Omental fat pad (tissue), 3 donors: ENCODE measurements at regions not wholly inside any gene's neighbourhood (a gene's known extent, or its start where the extent isn't known, plus 50 kb on each side); places are given as distances from the start of the nearest gene placed in this dataset.

ENCODE experiments used
- ATAC-seq: fragments of 150-250 bp; one replicate; pipeline ENCODE4 v1.9.1; 2016; ENCODE audit warnings: mild to moderate bottlenecking, moderate library complexity; ENCODE audit not compliant: low FRiP score
- DNase-seq: peaks from one replicate; pipeline ENCODE4 v3.0.0-alpha.2; 2019; ENCODE audit warnings: low spot score
- CTCF ChIP-seq, 3 donors: fragments of 450-650 bp; IDR thresholded peaks; one replicate each; pipeline ENCODE4 v1.5.1; 2016 to 2017; ENCODE audit warnings: antibody characterized with exemption in 3 of 3, mild to moderate bottlenecking in 3 of 3, moderate library complexity in 2 of 3

DNA sequence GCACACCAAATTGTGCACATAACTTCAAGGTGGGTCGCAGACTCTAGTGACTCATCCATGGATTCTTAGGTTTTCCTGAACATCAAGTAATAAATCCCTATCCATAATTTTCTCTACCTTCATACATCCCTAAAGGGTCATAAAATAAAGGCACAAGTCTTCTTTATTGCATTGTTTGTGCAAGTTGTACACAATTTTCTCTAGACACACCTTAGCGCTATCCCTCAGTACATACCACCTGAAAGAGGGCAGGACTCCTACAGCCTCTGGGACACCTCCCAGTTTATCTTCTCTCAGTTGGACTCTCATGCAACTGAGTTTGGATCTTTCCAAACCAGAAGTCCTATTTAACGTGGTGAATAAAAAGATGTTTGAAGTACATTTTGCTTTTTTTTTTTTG, 168.5 kb upstream of the BMP4 start:
- TF ChIP-seq CTCF (IDR thresholded peaks at IDR 0.05), result no peak
- ATAC-seq (no peak), DNase-seq (no peak)

DNA sequence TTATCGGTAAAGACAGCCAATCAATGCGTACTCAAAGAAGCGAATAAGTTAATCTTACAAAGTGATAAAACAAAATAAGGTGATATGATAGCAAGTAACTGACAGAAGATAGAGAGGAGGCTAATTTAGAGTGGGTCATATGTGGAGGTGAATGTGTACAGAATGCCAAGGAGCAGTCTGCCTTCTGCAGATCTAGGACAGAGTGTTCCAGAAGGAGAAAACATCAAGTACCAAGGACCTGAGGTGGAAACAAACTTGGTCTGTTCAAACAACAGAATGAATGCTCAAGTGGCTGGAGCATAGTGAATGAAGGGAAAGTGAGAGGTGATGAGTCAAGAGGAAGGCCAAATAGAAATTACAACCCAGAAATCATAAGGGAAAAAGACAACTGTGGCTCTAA, 170.3 kb upstream of the BMP4 start:
- DNase-seq (no peak), ATAC-seq (no peak)
- TF ChIP-seq CTCF (IDR thresholded peaks at IDR 0.05), result no peak

- no peak for TF ChIP-seq CTCF (IDR thresholded peaks at IDR 0.05)
- no peak for DNase-seq
- ATAC-seq, result no peak
Measured at GRCh38 chr14:54127526-54127925, 170.9 kb upstream of the BMP4 start.

DNA sequence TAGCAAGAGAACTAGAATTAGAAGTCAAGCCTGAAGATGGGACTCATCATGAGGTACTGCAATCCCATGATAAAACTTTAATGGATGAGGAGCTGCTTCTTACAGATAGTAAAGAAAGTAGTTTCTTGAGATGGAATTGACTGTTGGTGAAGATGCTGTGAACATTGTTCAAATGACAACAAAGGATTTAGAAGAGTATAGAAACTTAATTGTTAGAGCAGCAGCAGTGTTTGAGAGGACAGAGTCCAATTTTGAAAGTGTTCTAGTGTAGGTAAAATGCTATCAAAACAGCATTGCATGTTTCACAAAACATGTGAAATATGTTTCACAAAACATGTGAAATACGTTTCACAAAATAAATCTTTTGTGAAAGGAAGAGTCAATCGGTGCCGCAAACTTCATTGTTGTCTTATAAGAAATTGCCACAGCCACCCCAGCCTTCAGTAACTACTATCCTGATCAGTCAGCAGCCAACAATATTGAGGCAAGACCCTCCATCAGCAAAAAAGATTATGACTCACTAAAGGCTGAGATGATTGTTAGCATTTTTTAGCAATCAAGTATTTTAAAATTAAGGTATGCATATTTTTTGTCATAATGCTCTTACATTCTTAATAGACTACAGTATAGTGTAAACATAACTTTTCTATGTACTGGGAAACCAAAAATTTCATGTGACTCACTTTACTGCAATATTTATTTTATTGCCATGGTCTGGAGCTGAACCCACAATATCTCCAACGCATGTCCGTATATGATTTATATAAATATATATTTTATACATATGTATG, 173.4 kb upstream of the BMP4 start:
- TF ChIP-seq CTCF (IDR thresholded peaks at IDR 0.05), result no peak
- DNase-seq (no peak), ATAC-seq (no peak)

DNA sequence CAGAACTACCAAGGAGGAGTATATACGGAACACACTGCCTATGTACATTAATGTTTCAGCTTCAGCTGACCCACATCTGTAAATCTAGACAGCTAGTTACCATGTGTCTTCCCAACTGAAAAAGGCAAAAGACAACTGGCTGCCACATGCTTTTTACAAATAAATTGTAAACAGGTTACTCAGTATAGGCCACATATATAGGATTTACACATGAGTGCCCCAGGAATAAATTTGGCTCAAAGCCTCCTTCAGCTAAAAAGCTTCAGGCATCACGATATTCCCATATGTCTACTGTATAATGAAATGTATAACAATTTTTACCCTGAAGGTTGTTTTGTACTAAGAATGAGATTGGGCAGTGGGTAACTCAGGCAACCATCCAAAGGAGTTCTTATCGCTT, 175.9 kb upstream of the BMP4 start:
- no peak for DNase-seq
- TF ChIP-seq CTCF (IDR thresholded peaks at IDR 0.05), result no peak
- no peak for ATAC-seq

DNA sequence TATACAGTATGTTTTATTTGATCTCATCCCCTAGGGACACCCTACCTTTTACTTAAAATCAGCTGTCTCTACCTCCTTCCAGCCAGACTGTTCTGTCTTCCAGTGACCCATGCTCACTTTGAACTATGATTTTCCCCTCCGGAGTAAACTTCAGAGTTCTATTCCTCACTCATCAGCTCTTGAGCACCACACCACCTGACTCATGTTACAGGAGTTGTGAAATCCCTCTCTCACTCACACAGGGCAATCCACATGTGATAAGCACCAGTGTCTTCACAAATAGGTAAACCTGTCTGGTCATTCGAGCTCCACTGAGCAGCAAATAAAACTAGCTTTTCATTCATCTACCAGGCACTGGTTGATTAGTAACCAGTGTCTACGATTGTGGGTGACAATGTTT, 177.3 kb upstream of the BMP4 start:
- DNase-seq (no peak), ATAC-seq (peak; percentile 89)
- TF ChIP-seq CTCF (IDR thresholded peaks at IDR 0.05), result no peak

GRCh38 chr14:54135804-54136280, 179.2 kb upstream of the BMP4 start:
- ATAC-seq (no peak), DNase-seq (no peak)
- TF ChIP-seq CTCF (IDR thresholded peaks at IDR 0.05), result no peak
